Gastroesophageal sphincter (tissue), 4 donors: ENCODE measurements at regions not wholly inside any gene's neighbourhood (a gene's known extent, or its start where the extent isn't known, plus 50 kb on each side); places are given as distances from the start of the nearest gene placed in this dataset.

ENCODE experiments used
- ATAC-seq: fragments of 150-250 bp; one replicate; pipeline ENCODE4 v1.9.1; 2016; ENCODE audit warnings: mild to moderate bottlenecking, moderate library complexity
- H3K27ac ChIP-seq, 4 donors: fragments of 200-600 bp; sonication (generic) in 3 of 4; 1 replicate in 3 of 4; 2 replicates in 1 of 4; pipeline ENCODE4 v1.5.1; 2016 to 2019
- H3K27me3 ChIP-seq: fragments of 200-600 bp; sonication (generic); one replicate; pipeline ENCODE4 v1.5.1; 2019
- H3K36me3 ChIP-seq, 2 donors: fragments of 200-600 bp; sonication (generic); one replicate each; pipeline ENCODE4 v1.5.1; 2019; ENCODE audit warnings: control low read depth in 1 of 2
- H3K4me1 ChIP-seq, 3 donors: fragments of 200-600 bp; sonication (generic); 1 replicate in 2 of 3; 2 replicates in 1 of 3; pipeline ENCODE4 v1.5.1; 2016 to 2019; ENCODE audit warnings: control low read depth in 2 of 3
- H3K4me3 ChIP-seq, 2 donors: fragments of 200-600 bp; sonication (generic); one replicate each; pipeline ENCODE4 v1.5.1; 2019; ENCODE audit warnings: mild to moderate bottlenecking in 1 of 2, moderate library complexity in 1 of 2
- H3K9me3 ChIP-seq, 3 donors: fragments of 200-600 bp; sonication (generic); one replicate each; pipeline ENCODE4 v1.5.1; 2017 to 2019; ENCODE audit warnings: control low read depth in 2 of 3
- CTCF ChIP-seq, 4 experiments: fragments of 200-600 bp in 2 of 4; fragments of 450-650 bp in 2 of 4; sonication (generic) in 1 of 4; IDR thresholded peaks; one replicate each; pipeline ENCODE4 v1.5.1; 2017 to 2019; ENCODE audit warnings: antibody characterized with exemption in 4 of 4, mild to moderate bottlenecking in 2 of 4, moderate library complexity in 2 of 4
- EP300 ChIP-seq: sonication (generic); formaldehyde crosslinking; IDR thresholded peaks from one replicate; pipeline ENCODE4 v1.6.1; 2017; ENCODE audit warnings: antibody characterized with exemption, mild to moderate bottlenecking
- POLR2A ChIP-seq, 2 donors: fragments of 450-650 bp; IDR thresholded peaks; one replicate each; pipeline ENCODE4 v1.6.1; 2017; ENCODE audit warnings: antibody characterized with exemption in 2 of 2, mild to moderate bottlenecking in 2 of 2, moderate library complexity in 1 of 2
- POLR2AphosphoS5 ChIP-seq: sonication (generic); formaldehyde crosslinking; IDR thresholded peaks from one replicate; pipeline ENCODE4 v1.6.1; 2017; ENCODE audit warnings: antibody characterized with exemption
- WGBS, 2 donors: methylation state at CpG; one replicate each; pipeline ENCODE4 v1.1.5; 2018; ENCODE audit warnings: low coverage in 1 of 2; 5-methylcytosine and 5-hydroxymethylcytosine counted together

- TF ChIP-seq POLR2A (IDR thresholded peaks at IDR 0.05) (no peak), EP300 (no peak), POLR2AphosphoS5 (no peak), CTCF (IDR thresholded peaks at IDR 0.05) (no peak)
- Histone ChIP-seq H3K27me3 (no peaks in the 10 kb centered on the region), H3K27ac (no peak overlapping the region), H3K36me3 (no peaks in the 10 kb centered on the region), H3K9me3 (peaks cover 0 to 5% (median 0%) of the 10 kb centered on the region in 3 donors), H3K4me3 (no peak overlapping the region), H3K4me1 (peaks cover 0 to 2% (median 0%) of the 10 kb centered on the region in 3 donors)
- 65 to 76% methylated on average over 2 to 3 of the region's 3 CpGs for WGBS, 2 donors
- ATAC-seq: no peak
These were observed 73.2 kb downstream of the FAT3 start for GRCh38 chr11:92297567-92298553.

- Histone ChIP-seq H3K9me3 (no peaks in the 10 kb centered on the region), H3K4me1 (peaks cover 0 to 2% (median 0%) of the 10 kb centered on the region in 3 donors), H3K36me3 (no peaks in the 10 kb centered on the region), H3K4me3 (no peak overlapping the region), H3K27ac (no peak overlapping the region), H3K27me3 (no peaks in the 10 kb centered on the region)
- no peak for TF ChIP-seq POLR2AphosphoS5
- TF ChIP-seq CTCF (IDR thresholded peaks at IDR 0.05): no peak
- TF ChIP-seq POLR2A (IDR thresholded peaks at IDR 0.05): no peak
- TF ChIP-seq EP300: no peak
- ATAC-seq: no peak
- WGBS, 2 donors: 100% methylated on average over 1 to 2 of the region's 2 CpGs
These were observed 76.3 kb downstream of the FAT3 start for GRCh38 chr11:92300876-92301275.

GRCh38 chr11:92302770-92303169, 78.2 kb downstream of the FAT3 start:
- peaks cover 0 to 4% (median 2%) of the 10 kb centered on the region in 3 donors for H3K4me1 ChIP-seq

GRCh38 chr11:92304271-92304670, 79.7 kb downstream of the FAT3 start:
- peaks cover 0 to 4% (median 2%) of the 10 kb centered on the region in 3 donors for H3K4me1 ChIP-seq
- H3K36me3 ChIP-seq: no peaks in the 10 kb centered on the region
- H3K9me3 ChIP-seq: no peaks in the 10 kb centered on the region
- TF ChIP-seq POLR2AphosphoS5: no peak
- TF ChIP-seq EP300: no peak
- TF ChIP-seq POLR2A (IDR thresholded peaks at IDR 0.05): no peak
- TF ChIP-seq CTCF (IDR thresholded peaks at IDR 0.05): no peak
- no peak overlapping the region for H3K27ac ChIP-seq
- no peak overlapping the region for H3K4me3 ChIP-seq
- ATAC-seq: no peak
- no CpG with 5 or more reads among the region's 1 CpG for WGBS, 2 donors
- H3K27me3 ChIP-seq: no peaks in the 10 kb centered on the region

More at GRCh38 chr11:92302770-92303169, 78.2 kb downstream of the FAT3 start:
- Histone ChIP-seq H3K27me3 (no peaks in the 10 kb centered on the region), H3K4me3 (no peak overlapping the region), H3K27ac (no peak overlapping the region), H3K9me3 (no peaks in the 10 kb centered on the region), H3K36me3 (no peaks in the 10 kb centered on the region)
- TF ChIP-seq EP300 (no peak), CTCF (IDR thresholded peaks at IDR 0.05) (no peak), POLR2AphosphoS5 (no peak), POLR2A (IDR thresholded peaks at IDR 0.05) (no peak)
- 51 to 80% methylated on average over 3 to 4 of the region's 4 CpGs for WGBS, 2 donors
- ATAC-seq: no peak
